ENCODE measurements at regions not wholly inside any gene's neighbourhood (a gene's known extent, or its start where the extent isn't known, plus 50 kb on each side); places are given as distances from the start of the nearest gene placed in this dataset.
"Not testable (repeated sequence)": the region's sequence is repeated elsewhere in the genome, so short reads cannot be mapped to it uniquely, and the experiment has no call there.

- DNase-seq (ENCODE audit: low read depth, low spot score) = no peak
Observed at GRCh38 chr17:37859451-37859850, 64.8 kb upstream of the TBC1D3K start.

DNA sequence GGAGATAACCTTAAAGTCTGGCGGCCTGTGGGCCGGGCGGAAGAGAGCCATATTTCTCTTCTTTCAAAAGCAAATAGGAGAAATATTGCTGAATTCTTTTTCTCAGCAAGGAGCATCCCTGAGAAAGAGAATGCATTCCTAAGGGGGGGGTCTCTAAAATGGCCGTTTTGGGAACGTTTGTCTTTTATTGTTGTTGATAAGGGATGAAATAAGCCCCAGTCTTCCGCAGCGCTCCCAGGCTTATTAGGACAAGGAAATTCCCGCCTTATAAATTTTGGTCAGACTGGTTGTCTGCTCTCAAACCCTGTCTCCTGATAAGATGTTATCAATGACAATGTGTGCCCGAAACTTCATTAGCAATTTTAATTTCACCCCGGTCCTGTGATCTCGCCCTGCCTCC is 65.8 kb upstream of the TBC1D3K start:
- not testable (repeated sequence) for DNase-seq (ENCODE audit: low read depth, low spot score)

GRCh38 chr17:37856245-37856644 is 68.0 kb upstream of the TBC1D3K start:
- no peak for DNase-seq (ENCODE audit: low read depth, low spot score)

- DNase-seq (ENCODE audit: low read depth, low spot score) = no peak
Observed at GRCh38 chr17:37849617-37849972, 74.6 kb upstream of the TBC1D3K start.

- DNase-seq (ENCODE audit: low read depth, low spot score) = no peak
Observed at GRCh38 chr17:37848690-37849616, 75.3 kb upstream of the TBC1D3K start.

DNA sequence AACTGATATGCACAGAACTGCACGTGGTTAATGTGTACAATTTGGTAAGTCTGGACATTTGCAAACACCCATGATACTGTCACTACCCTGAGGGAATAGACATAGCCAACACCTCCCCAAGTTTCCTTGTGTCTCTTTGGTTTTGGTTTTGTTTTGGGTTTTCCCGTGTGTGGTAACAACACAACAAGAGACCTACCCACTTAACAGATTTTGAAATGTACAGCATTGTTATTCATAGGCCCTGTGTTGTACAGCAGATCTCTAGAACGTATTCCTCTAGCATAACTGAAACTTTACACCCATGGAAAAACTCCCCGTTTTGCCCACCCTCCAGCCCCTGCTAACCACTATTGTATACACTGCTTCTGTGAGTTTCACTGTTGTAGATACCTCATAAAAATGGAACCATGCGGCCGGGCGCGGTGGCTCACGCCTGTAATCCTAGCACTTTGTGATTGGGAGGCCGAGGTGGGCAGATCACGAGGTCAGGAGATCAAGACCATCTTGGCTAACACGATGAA is 76.3 kb upstream of the TBC1D3K start:
- DNase-seq (ENCODE audit: low read depth, low spot score) = no peak

GRCh38 chr17:37847102-37847501 is 77.1 kb upstream of the TBC1D3K start:
- no peak for DNase-seq (ENCODE audit: low read depth, low spot score)

- no peak for DNase-seq (ENCODE audit: low read depth, low spot score)
Observed at GRCh38 chr17:37844977-37845293, 79.3 kb upstream of the TBC1D3K start.

DNA sequence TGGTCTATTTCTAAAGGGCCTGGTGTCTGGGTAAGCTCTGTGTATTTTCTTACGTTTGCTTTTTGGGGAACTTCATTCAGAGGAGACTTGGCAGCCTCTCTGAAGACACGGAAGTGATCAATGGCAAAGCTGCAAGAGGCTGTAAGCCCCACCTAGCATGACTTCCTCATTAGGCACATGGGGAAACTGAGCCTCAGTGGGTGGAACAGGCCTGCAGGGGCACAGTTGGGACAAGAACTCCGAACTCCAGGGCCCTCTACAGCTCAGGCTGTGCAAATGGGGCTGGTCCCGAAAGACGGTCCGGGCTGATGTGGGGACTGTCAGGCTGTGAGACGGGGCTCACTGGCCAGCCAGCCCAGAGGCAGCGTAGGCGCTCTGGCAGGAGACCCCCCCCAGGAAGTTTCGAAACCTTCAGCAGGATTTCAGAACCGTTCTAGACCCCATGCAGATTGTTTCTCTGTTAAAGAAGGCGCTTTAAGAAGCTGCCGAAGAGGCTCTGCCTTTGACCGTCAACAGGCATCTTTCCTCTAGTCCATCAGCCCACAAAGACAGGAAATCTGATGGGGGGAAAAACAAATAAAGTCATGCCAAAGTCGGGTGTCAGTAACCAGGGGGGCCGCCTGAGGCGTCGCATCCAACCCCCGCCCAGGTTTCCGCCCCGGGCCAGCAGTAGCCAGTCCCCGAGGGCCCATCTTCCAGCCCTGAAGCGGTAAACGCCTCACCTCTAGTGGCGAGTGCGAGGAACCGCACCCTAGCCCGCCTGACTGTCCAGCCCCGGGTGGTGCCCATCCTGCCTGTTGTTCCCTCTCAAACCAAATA is 79.8 kb upstream of the TBC1D3K start:
- DNase-seq (ENCODE audit: low read depth, low spot score) = no peak

- DNase-seq (ENCODE audit: low read depth, low spot score) = no peak
Observed at GRCh38 chr17:37842401-37842800, 81.8 kb upstream of the TBC1D3K start.

DNA sequence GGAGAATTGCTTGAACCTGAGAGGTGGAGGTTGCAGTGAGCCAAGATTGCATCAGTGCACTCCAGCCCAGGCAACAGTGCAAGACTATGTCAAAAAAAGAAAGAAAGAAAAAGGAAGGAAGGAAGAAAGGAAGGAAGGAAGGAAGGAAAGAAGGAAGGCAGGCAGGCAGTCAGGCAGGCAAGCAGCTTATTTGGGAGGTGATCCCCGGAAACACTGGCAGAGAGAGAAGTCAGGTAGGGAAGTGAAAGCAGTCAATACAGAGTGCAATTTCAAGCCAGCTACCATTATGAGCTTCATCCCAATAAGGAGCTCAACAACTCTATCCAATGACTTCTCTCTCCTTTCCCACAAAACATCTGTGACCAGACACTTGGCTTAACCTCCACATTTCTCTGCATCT is 83.0 kb upstream of the TBC1D3K start:
- no peak for DNase-seq (ENCODE audit: low read depth, low spot score)

DNA sequence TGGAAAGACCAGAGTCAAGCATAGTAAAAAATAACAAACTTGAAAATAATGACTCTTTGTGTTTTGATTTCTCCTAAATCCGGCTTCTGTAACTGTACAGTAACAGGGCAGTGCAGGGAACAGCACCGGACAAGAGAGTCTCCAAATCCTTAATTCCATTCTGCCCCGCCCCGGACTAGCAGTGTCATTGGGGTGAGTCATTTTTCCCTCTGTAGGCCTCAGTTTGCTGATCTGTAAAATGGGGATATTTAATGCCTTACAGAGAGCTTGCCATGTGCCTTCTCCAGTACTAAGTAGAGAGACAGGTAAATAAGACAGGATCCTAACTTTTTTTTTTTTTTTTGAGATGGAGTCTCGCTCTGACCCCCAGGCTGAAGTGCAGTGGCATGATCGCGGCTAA is 83.6 kb upstream of the TBC1D3K start:
- DNase-seq (ENCODE audit: low read depth, low spot score) = no peak

- no peak for DNase-seq (ENCODE audit: low read depth, low spot score)
Observed at GRCh38 chr17:37839196-37839978, 84.8 kb upstream of the TBC1D3K start.

- no peak for DNase-seq (ENCODE audit: low read depth, low spot score)
Observed at GRCh38 chr17:37838276-37838675, 85.9 kb upstream of the TBC1D3K start.

- DNase-seq (ENCODE audit: low read depth, low spot score) = no peak
Observed at GRCh38 chr17:37836593-37836992, 87.6 kb upstream of the TBC1D3K start.

DNA sequence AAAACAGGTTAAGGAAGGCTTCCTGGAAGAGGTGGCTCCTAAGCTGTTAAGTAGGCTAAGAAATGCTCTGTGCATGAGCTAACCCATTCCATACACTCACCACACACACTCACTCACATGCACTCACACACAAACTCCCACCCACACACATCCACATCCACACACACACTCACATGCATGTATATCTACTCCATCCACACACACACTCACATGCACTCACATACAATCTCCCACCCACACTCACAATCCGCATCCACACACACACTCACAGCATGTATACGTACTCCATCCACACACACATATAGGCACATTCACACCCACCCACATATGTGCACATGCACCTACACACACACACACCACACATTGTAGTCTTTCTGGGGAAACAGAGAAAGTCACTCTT is 89.3 kb upstream of the HNF1B start:
- no peak for DNase-seq (ENCODE audit: low read depth, low spot score)

- no peak for DNase-seq (ENCODE audit: low read depth, low spot score)
Observed at GRCh38 chr17:37833237-37833859, 88.5 kb upstream of the HNF1B start.

GRCh38 chr17:37831986-37832385 is 87.1 kb upstream of the HNF1B start:
- no peak for DNase-seq (ENCODE audit: low read depth, low spot score)

DNA sequence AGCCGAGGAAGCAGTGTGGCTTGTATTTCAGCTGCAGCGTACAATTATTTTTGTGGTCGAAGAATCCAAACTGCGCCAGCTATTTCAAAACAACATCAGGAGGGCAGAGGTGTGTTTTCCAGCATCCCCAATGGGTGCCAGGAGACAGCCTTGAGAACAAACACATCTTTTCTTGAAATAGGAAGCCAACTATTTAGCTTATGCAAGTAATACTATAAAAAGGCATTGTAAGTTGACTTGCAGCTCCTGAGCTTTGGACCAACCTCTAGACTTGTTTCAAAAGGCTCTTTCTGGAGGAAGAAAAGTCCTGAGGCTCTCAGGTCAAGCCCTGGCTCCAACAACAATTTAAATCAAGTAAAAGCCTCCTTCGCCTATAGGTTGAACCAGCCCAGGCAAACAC is 86.6 kb upstream of the HNF1B start:
- no peak for DNase-seq (ENCODE audit: low read depth, low spot score)

DNA sequence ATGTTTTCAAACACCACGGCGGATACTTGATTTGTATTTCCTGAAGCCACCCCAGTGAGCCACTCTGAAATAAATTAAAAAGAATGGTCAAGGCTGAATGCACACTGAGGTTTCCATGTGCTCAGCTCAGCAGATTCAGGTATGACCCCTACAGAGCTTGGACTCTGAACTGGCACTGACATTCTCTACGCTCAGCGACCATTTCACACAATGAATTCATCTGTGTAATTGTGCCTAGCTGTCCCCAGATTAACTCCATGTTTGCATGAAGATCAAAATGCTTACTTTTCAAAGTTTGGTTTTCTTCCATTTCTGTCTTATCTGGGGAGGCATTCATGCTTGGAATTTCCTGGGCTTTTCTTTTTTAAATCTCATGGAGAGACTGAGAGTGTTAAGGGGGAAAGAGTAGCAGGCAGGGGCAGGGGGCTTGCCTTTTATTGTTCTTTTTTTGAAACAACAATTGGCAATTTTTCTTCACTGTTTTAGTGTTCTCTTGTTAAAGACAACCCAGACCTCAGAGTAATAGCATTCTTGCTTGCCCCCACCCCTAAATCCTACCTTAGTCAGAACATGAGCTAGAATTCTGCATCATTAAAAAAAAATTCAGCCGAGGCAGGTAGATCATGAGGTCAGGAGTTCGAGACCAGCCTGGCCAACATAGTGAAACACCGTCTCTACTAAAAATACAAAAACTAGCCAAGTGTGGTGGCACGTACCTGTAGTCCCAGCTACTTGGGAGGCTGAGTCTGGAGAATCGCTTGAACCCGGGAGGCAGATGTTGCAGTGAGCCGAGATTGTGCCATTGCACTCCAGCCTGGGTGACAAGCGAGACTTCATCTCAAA is 85.5 kb upstream of the HNF1B start:
- DNase-seq (ENCODE audit: low read depth, low spot score) = no peak

Measured in pulmonary artery endothelial cell (primary cell).